Lung (tissue), 11 donors: ENCODE measurements at regions not wholly inside any gene's neighbourhood (a gene's known extent, or its start where the extent isn't known, plus 50 kb on each side); places are given as distances from the start of the nearest gene placed in this dataset.

Experiments
- ATAC-seq: fragments of 200-7000 bp; cut with Tn5 transposase; one replicate; pipeline ENCODE4 v1.9.1; 2020; ENCODE audit warnings: moderate number of reproducible peaks; ENCODE audit not compliant: insufficient read depth, low FRiP score
- DNase-seq, 3 donors: peaks; one replicate each; pipeline ENCODE4 v3.0.0-alpha.2; 2013 to 2017
- H3K27ac ChIP-seq, 2 donors: one replicate each; pipeline ENCODE4 v1.5.1; 2013; ENCODE audit warnings: mild to moderate bottlenecking in 2 of 2, moderate library complexity in 2 of 2, control low read depth in 1 of 2, inconsistent platforms in 1 of 2, low read depth in 1 of 2, low read length in 1 of 2
- H3K27me3 ChIP-seq, 3 donors: one replicate each; pipeline ENCODE4 v1.5.1; 2013; ENCODE audit warnings: low read length in 2 of 3; ENCODE audit not compliant: control insufficient read depth in 3 of 3, insufficient read depth in 3 of 3
- H3K36me3 ChIP-seq, 4 donors: one replicate each; pipeline ENCODE4 v1.5.1; 2013; ENCODE audit warnings: low read length in 4 of 4, mild to moderate bottlenecking in 1 of 4, moderate library complexity in 1 of 4; ENCODE audit not compliant: control insufficient read depth in 4 of 4, insufficient read depth in 4 of 4
- H3K4me1 ChIP-seq, 5 donors: one replicate each; pipeline ENCODE4 v1.5.1; 2013; ENCODE audit warnings: low read length in 5 of 5, mild to moderate bottlenecking in 2 of 5, moderate library complexity in 1 of 5; ENCODE audit not compliant: control insufficient read depth in 5 of 5, insufficient read depth in 5 of 5
- H3K4me3 ChIP-seq: one replicate; pipeline ENCODE4 v1.5.1; 2013; ENCODE audit warnings: mild to moderate bottlenecking, control low read depth, moderate library complexity
- H3K9ac ChIP-seq, 2 donors: one replicate each; pipeline ENCODE4 v1.5.1; 2013; ENCODE audit warnings: low read length in 2 of 2, control low read depth in 1 of 2; ENCODE audit not compliant: insufficient read depth in 1 of 2
- H3K9me3 ChIP-seq, 4 donors: one replicate each; pipeline ENCODE4 v1.5.1; 2013; ENCODE audit warnings: low read length in 3 of 4, mild to moderate bottlenecking in 1 of 4, moderate library complexity in 1 of 4; ENCODE audit not compliant: control insufficient read depth in 4 of 4, insufficient read depth in 3 of 4
- CTCF ChIP-seq: IDR thresholded peaks from 2 replicates; pipeline ENCODE4 v1.5.1; 2012; ENCODE audit warnings: mild to moderate bottlenecking; ENCODE audit errors: control extremely low read depth, extremely low read depth
- WGBS, 2 donors: extraction: QIAGEN DNeasy Blood & Tissue Kit; methylation state at CpG; one replicate each; pipeline ENCODE4 v1.1.7; 2013; 5-methylcytosine and 5-hydroxymethylcytosine counted together
- donor health status: control.
- donor health status: control.
- donor health status: Bipolar disorder and iron deficiency.
- donor health status: healthy.
- donor health status: DM: yes; HTN: yes; CAD: no.

- no peaks in the 10 kb centered on the region for H3K27me3 ChIP-seq
- H3K27ac ChIP-seq: no peak overlapping the region
- H3K36me3 ChIP-seq: no peaks in the 10 kb centered on the region
- ATAC-seq: no peak
- H3K9ac ChIP-seq: no peak overlapping the region
- 76 to 85% methylated on average over 6 of the region's 6 CpGs for WGBS, 2 donors
- H3K4me1 ChIP-seq: no peaks in the 10 kb centered on the region
- H3K4me3 ChIP-seq: no peak overlapping the region
- no peak for TF ChIP-seq CTCF
- no peaks in the 10 kb centered on the region for H3K9me3 ChIP-seq
- no peak for DNase-seq
These were observed 1314.6 kb upstream of the GBE1 start for GRCh38 chr3:83076041-83076440.

DNA sequence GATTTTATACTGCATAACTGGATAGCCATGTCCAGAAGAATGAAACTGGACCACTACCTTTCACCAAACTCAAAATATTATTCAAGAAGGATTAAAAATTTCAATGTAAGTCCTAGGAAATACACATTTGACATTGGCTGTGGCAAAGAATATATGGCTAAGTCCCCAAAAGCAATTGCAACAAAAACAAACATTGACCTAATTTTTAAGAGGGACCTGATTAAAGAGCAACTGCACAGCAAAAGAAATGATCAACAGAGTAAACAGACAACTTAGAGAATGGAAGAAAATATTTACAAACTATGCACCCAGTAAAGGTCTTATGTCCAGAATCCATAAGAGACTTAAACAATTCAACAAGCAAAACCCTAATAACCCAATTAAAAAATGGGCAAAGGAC is 1313.0 kb upstream of the GBE1 start:
- no peaks in the 10 kb centered on the region for H3K36me3 ChIP-seq
- no peaks in the 10 kb centered on the region for H3K27me3 ChIP-seq
- H3K9me3 ChIP-seq: no peaks in the 10 kb centered on the region
- no peaks in the 10 kb centered on the region for H3K4me1 ChIP-seq
- no peak overlapping the region for H3K4me3 ChIP-seq
- ATAC-seq (no peak), DNase-seq (no peak)
- H3K27ac ChIP-seq: no peak overlapping the region
- TF ChIP-seq CTCF: no peak
- H3K9ac ChIP-seq: no peak overlapping the region

DNA sequence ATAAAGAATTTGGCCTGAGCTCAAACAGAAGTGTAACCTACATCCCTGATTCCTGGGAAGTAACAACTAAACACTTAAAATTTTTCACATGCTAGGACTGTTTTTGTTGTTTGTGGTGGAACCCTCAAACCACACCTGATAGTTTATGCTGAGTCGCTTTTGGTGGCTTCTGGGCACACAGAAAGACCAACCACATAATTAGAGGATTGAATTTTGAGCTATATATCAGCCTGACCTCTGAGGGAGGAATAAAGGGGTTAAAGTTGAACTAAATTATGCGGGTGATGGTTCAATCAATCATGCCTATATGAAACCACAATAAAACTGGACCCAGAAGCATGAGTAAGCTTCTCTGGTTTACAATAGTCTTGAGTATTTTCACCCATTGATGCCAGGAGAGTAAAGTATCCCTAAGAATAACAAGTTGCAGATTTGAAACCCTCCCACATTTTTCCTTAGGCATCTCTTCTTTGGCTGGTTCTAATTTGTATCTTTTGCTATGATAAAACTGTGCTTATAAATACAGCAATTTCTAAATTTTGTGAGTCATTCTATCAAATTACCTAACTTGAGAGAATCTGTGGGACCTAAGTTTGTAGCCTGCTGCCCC is 1304.5 kb upstream of the GBE1 start:
- no peaks in the 10 kb centered on the region for H3K36me3 ChIP-seq
- H3K9ac ChIP-seq: no peak overlapping the region
- ATAC-seq (no peak), DNase-seq (no peak)
- no peaks in the 10 kb centered on the region for H3K4me1 ChIP-seq
- no peaks in the 10 kb centered on the region for H3K27me3 ChIP-seq
- TF ChIP-seq CTCF: no peak
- peaks cover 0 to 10% (median 3%) of the 10 kb centered on the region in 4 donors for H3K9me3 ChIP-seq
- no peak overlapping the region for H3K4me3 ChIP-seq
- H3K27ac ChIP-seq: no peak overlapping the region
- 56 to 63% methylated on average over 2 of the region's 2 CpGs for WGBS, 2 donors

DNA sequence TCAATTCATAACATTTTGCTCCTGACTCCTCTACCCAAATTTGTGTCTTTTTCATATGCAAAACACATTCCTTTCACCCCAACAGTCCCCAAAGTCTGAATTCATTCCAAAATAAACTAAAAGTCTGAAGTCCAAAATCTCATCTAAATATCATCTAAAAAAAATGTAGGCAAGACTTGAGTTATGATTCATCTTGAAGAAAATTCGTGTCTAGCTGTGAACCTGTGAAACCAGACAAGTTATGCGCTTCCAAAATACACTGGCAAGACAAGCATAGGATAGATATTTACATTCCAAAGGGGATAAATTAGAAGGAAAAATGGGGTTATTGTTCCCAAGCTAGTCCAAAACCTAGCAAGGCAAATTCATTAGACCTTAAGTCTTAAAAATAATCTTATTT is 1302.0 kb upstream of the GBE1 start:
- H3K9me3 ChIP-seq: peaks cover 0 to 10% (median 6%) of the 10 kb centered on the region in 4 donors
- no peak for DNase-seq
- no peaks in the 10 kb centered on the region for H3K36me3 ChIP-seq
- H3K4me1 ChIP-seq: no peaks in the 10 kb centered on the region
- no peak overlapping the region for H3K27ac ChIP-seq
- H3K9ac ChIP-seq: no peak overlapping the region
- H3K4me3 ChIP-seq: no peak overlapping the region
- H3K27me3 ChIP-seq: no peaks in the 10 kb centered on the region
- ATAC-seq: no peak
- TF ChIP-seq CTCF: no peak
- 73 to 83% methylated on average over 2 of the region's 2 CpGs for WGBS, 2 donors
